ENCODE measurements at regions not wholly inside any gene's neighbourhood (a gene's known extent, or its start where the extent isn't known, plus 50 kb on each side); places are given as distances from the start of the nearest gene placed in this dataset.

GRCh38 chr14:22412926-22413411, 176.1 kb downstream of the DAD1 start:
- DNase-seq, result peak; percentile 57

GRCh38 chr14:22411398-22412055, 177.5 kb downstream of the DAD1 start:
- no peak for DNase-seq

GRCh38 chr14:22410497-22410896, 178.5 kb downstream of the DAD1 start:
- DNase-seq, result no peak

- DNase-seq, result peak; percentile 64
These were observed 180.0 kb downstream of the DAD1 start for GRCh38 chr14:22409006-22409405.

- DNase-seq, result no peak
These were observed 180.5 kb downstream of the DAD1 start for GRCh38 chr14:22408547-22408946.

GRCh38 chr14:22407033-22407432, 182.0 kb downstream of the DAD1 start:
- DNase-seq, result no peak

- no peak for DNase-seq
These were observed 183.8 kb downstream of the DAD1 start for GRCh38 chr14:22405201-22405600.

- no peak for DNase-seq
These were observed 185.7 kb downstream of the DAD1 start for GRCh38 chr14:22403296-22403695.

GRCh38 chr14:22400655-22401259, 188.3 kb downstream of the DAD1 start:
- no peak for DNase-seq

GRCh38 chr14:22399776-22400175, 189.2 kb downstream of the DAD1 start:
- no peak for DNase-seq

- no peak for DNase-seq
These were observed 191.7 kb downstream of the DAD1 start for GRCh38 chr14:22397221-22397737.

- no peak for DNase-seq
These were observed 193.2 kb downstream of the DAD1 start for GRCh38 chr14:22395803-22396202.

GRCh38 chr14:22394616-22395015, 194.4 kb downstream of the DAD1 start:
- no peak for DNase-seq

- DNase-seq, result no peak
These were observed 195.2 kb downstream of the DAD1 start for GRCh38 chr14:22393796-22394195.

GRCh38 chr14:22391908-22392565, 197.0 kb downstream of the DAD1 start:
- peak; percentile 73 for DNase-seq

GRCh38 chr14:22390824-22391461, 198.1 kb downstream of the DAD1 start:
- DNase-seq, result no peak

GRCh38 chr14:22390195-22390594, 198.8 kb downstream of the DAD1 start:
- no peak for DNase-seq

GRCh38 chr14:22388669-22389595, 200.1 kb downstream of the DAD1 start:
- DNase-seq, result no peak

- DNase-seq, result peak; percentile 40
These were observed 201.2 kb downstream of the DAD1 start for GRCh38 chr14:22387776-22388241.

- peak; percentile 82 for DNase-seq
These were observed 201.9 kb downstream of the DAD1 start for GRCh38 chr14:22386924-22387775.

- no peak for DNase-seq
These were observed 204.0 kb downstream of the DAD1 start for GRCh38 chr14:22384974-22385526.
